IMR-90 (cell line): ENCODE measurements at regions not wholly inside any gene's neighbourhood (a gene's known extent, or its start where the extent isn't known, plus 50 kb on each side); places are given as distances from the start of the nearest gene placed in this dataset.

Experiments
- ATAC-seq: fragments of 200-7000 bp; cut with Tn5 transposase; 2 replicates; pipeline ENCODE4 v1.9.1; 2020; ENCODE audit warnings: low read depth, mild to moderate bottlenecking, moderate library complexity
- BruUV-seq: library from RNA; stranded (reverse); fragments of 400-500 nt; replicated peaks from 2 replicates; lab custom pipeline; 2021; lab: Mats Ljungman, UMichigan
- CTCF ChIA-PET: fragments of 300-600 bp; formaldehyde crosslinking; extraction: SDS; loops from one replicate; lab custom pipeline; 2021; ENCODE audit warnings: antibody characterized with exemption; lab: Yijun Ruan, JAX
- POLR2A ChIA-PET: fragments of 300-600 bp; sonication (Branson Sonifier 250); formaldehyde crosslinking; loops from one replicate; lab custom pipeline; 2022; ENCODE audit warnings: antibody characterized with exemption; ENCODE audit not compliant: unreplicated experiment; lab: Charles Lee
- DNase-seq: peaks from one replicate; pipeline ENCODE4 v3.0.0; 2013
- H2AFZ ChIP-seq: replicated peaks from 2 replicates; pipeline ENCODE3; 2013; ENCODE audit warnings: low read length, mild to moderate bottlenecking; ENCODE audit not compliant: poor library complexity
- H2AK5ac ChIP-seq: 2 replicates; pipeline ENCODE4 v1.6.1; 2013; ENCODE audit warnings: low read depth, low read length, inconsistent platforms
- H2AK9ac ChIP-seq: replicated peaks from 2 replicates; pipeline ENCODE3; 2013; ENCODE audit warnings: mild to moderate bottlenecking, low read depth, low read length, moderate library complexity; ENCODE audit not compliant: poor library complexity
- H2BK120ac ChIP-seq: 2 replicates; pipeline ENCODE4 v1.6.1; 2013; ENCODE audit warnings: low read depth, low read length, inconsistent platforms
- H2BK15ac ChIP-seq: 3 replicates; pipeline ENCODE4 v1.6.1; 2013; ENCODE audit warnings: low read depth, low read length, inconsistent platforms
- H2BK20ac ChIP-seq: 2 replicates; pipeline ENCODE4 v1.6.1; 2013; ENCODE audit warnings: low read depth, mild to moderate bottlenecking, inconsistent platforms, low read length, moderate library complexity
- H2BK5ac ChIP-seq: 2 replicates; pipeline ENCODE4 v1.6.1; 2013; ENCODE audit warnings: mild to moderate bottlenecking, low read depth, low read length, inconsistent platforms; ENCODE audit not compliant: poor library complexity, severe bottlenecking
- H3K14ac ChIP-seq: replicated peaks from 2 replicates; pipeline ENCODE4 v1.6.1; 2013; ENCODE audit warnings: low read depth, low read length, inconsistent platforms
- H3K18ac ChIP-seq: 2 replicates; pipeline ENCODE4 v1.6.1; 2013; ENCODE audit warnings: low read depth, low read length, control low read depth
- H3K23ac ChIP-seq: 2 replicates; pipeline ENCODE4 v1.6.1; 2013; ENCODE audit warnings: low read depth, low read length, inconsistent platforms
- H3K27ac ChIP-seq: 2 replicates; pipeline ENCODE4 v1.5.1; 2013; ENCODE audit warnings: mild to moderate bottlenecking, control low read depth, low read length; ENCODE audit not compliant: insufficient read depth
- H3K27me3 ChIP-seq: 2 replicates; pipeline ENCODE4 v1.6.1; 2013; ENCODE audit warnings: low read length; ENCODE audit not compliant: control insufficient read depth, insufficient read depth
- H3K36me3 ChIP-seq: 2 replicates; pipeline ENCODE4 v1.6.1; 2013; ENCODE audit warnings: low read length, mixed read lengths; ENCODE audit not compliant: control insufficient read depth, insufficient read depth
- H3K4ac ChIP-seq: 2 replicates; pipeline ENCODE4 v1.6.1; 2013; ENCODE audit warnings: low read depth, low read length, inconsistent platforms
- H3K4me1 ChIP-seq: 2 replicates; pipeline ENCODE4 v1.6.1; 2013; ENCODE audit warnings: low read length, mixed read lengths; ENCODE audit not compliant: control insufficient read depth, insufficient read depth
- H3K4me2 ChIP-seq: 2 replicates; pipeline ENCODE4 v1.6.1; 2013; ENCODE audit warnings: low read depth, mild to moderate bottlenecking, control low read depth, low read length, moderate library complexity
- H3K4me3 ChIP-seq: 2 replicates; pipeline ENCODE4 v1.5.1; 2013; ENCODE audit warnings: low read depth, mild to moderate bottlenecking, control low read depth, low read length, moderate library complexity; ENCODE audit not compliant: insufficient read depth
- H3K56ac ChIP-seq: 2 replicates; pipeline ENCODE4 v1.6.1; 2013; ENCODE audit warnings: low read length, inconsistent platforms; ENCODE audit not compliant: insufficient read depth; ENCODE audit errors: extremely low read depth
- H3K79me1 ChIP-seq, 2 experiments: 2 replicates each; pipeline ENCODE4 v1.6.1; 2013; ENCODE audit warnings: low read length in 2 of 2, inconsistent platforms in 1 of 2, low read depth in 1 of 2
- H3K9ac ChIP-seq: 2 replicates; pipeline ENCODE4 v1.6.1; 2013; ENCODE audit warnings: low read depth, low read length, control low read depth
- H3K9me1 ChIP-seq: 2 replicates; pipeline ENCODE4 v1.6.1; 2013; ENCODE audit warnings: low read length, inconsistent platforms; ENCODE audit not compliant: insufficient read depth
- H3K9me3 ChIP-seq: 2 replicates; pipeline ENCODE4 v1.6.1; 2013; ENCODE audit warnings: low read length; ENCODE audit not compliant: control insufficient read depth, insufficient read depth
- H4K20me1 ChIP-seq: 2 replicates; pipeline ENCODE4 v1.6.1; 2013; ENCODE audit warnings: low read length, inconsistent platforms; ENCODE audit not compliant: insufficient read depth
- H4K5ac ChIP-seq: 2 replicates; pipeline ENCODE4 v1.6.1; 2013; ENCODE audit warnings: mild to moderate bottlenecking, low read depth, low read length, control low read depth
- H4K8ac ChIP-seq, 2 experiments: 2 replicates each; pipeline ENCODE4 v1.6.1; 2013; ENCODE audit warnings: low read depth in 2 of 2, low read length in 2 of 2, control low read depth in 1 of 2, inconsistent platforms in 1 of 2
- H4K91ac ChIP-seq: 2 replicates; pipeline ENCODE4 v1.6.1; 2013; ENCODE audit warnings: low read depth, low read length, inconsistent platforms; ENCODE audit not compliant: insufficient read depth
- CEBPB ChIP-seq: IDR thresholded peaks from 2 replicates; pipeline ENCODE4 v1.6.1; 2012; ENCODE audit warnings: low read depth, low read length, improper control_type of control experiment
- MXI1 ChIP-seq: IDR thresholded peaks from 2 replicates; pipeline ENCODE4 v1.6.1; 2012; ENCODE audit warnings: low read depth, mild to moderate bottlenecking, low read length, moderate library complexity, borderline replicate concordance
- WGBS, 2 experiments: methylation state at CpG; one replicate each; pipeline versions ENCODE4 v1.1.5 to v1.1.7; 2013; ENCODE audit warnings: missing lambda C conversion rate in 2 of 2; ENCODE audit not compliant: insufficient read length in 1 of 2; ENCODE audit errors: extremely low coverage in 2 of 2; 5-methylcytosine and 5-hydroxymethylcytosine counted together
- dilution Hi-C: fragments of 300-500 bp; cut with HindIII; formaldehyde crosslinking; loops from one replicate; pipeline ENCODE4 v1.14.3; 2018; ENCODE audit warnings: low sequenced_read_pairs; ENCODE audit not compliant: unreplicated experiment
- in situ Hi-C: fragments of 300-500 bp; cut with MboI; formaldehyde crosslinking; loops from 3 replicates; pipeline ENCODE4 v1.14.3; 2019; ENCODE audit warnings: low sequenced_read_pairs, inconsistent platforms, mixed read lengths
- intact Hi-C: fragments of 100-400 bp; cut with micrococcal nuclease; formaldehyde crosslinking; loops from 2 replicates; pipeline ENCODE4 v1.10.0; 2022

GRCh38 chr4:27270435-27270834, 409.8 kb downstream of the STIM2 start:
- H3K4me2 ChIP-seq = no peak overlapping the region
- POLR2A ChIA-PET = no interaction called here
- H4K91ac ChIP-seq = no peak overlapping the region
- no CpG with 5 or more reads among the region's 1 CpG for WGBS, 2 experiments
- no TSS peak for BruUV-seq
- H3K18ac ChIP-seq = no peak overlapping the region
- DNase-seq = no peak
- no peak overlapping the region for H2BK15ac ChIP-seq
- no peak overlapping the region for H3K14ac ChIP-seq
- no peak overlapping the region for H4K5ac ChIP-seq
- no peak overlapping the region for H2BK120ac ChIP-seq
- CTCF ChIA-PET = no interaction called here
- no peak overlapping the region for H2BK20ac ChIP-seq
- H2BK5ac ChIP-seq = no peak overlapping the region
- no peak overlapping the region for H3K27ac ChIP-seq
- dilution Hi-C loops = no loop called here
- no peaks in the 10 kb centered on the region for H4K20me1 ChIP-seq
- H3K27me3 ChIP-seq = no peaks in the 10 kb centered on the region
- H2AK9ac ChIP-seq = no peak overlapping the region
- TF ChIP-seq MXI1 (no peak), CEBPB (peak; percentile 22; the same call in 1 of the 2 replicates)
- H2AFZ ChIP-seq = no peak overlapping the region
- H3K4me1 ChIP-seq = no peaks in the 10 kb centered on the region
- intact Hi-C loops = no loop called here
- H3K9me3 ChIP-seq = peaks cover 3% of the 10 kb centered on the region
- no peaks in the 10 kb centered on the region for H3K9me1 ChIP-seq
- H4K8ac ChIP-seq = no peak overlapping the region
- no peak for ATAC-seq
- H3K9ac ChIP-seq = no peak overlapping the region
- H3K79me1 ChIP-seq = no peaks in the 10 kb centered on the region
- H3K23ac ChIP-seq = no peak overlapping the region
- H3K36me3 ChIP-seq = no peaks in the 10 kb centered on the region
- in situ Hi-C loops = no loop called here
- no peak overlapping the region for H2AK5ac ChIP-seq
- no peak overlapping the region for H3K56ac ChIP-seq
- no peak overlapping the region for H3K4ac ChIP-seq
- H3K4me3 ChIP-seq = no peak overlapping the region
